B cell (primary cell): ENCODE measurements at regions not wholly inside any gene's neighbourhood (a gene's known extent, or its start where the extent isn't known, plus 50 kb on each side); places are given as distances from the start of the nearest gene placed in this dataset.

ENCODE experiments used
- ATAC-seq: fragments of 200-7000 bp; cut with Tn5 transposase; one replicate; pipeline ENCODE4 v1.10.0; 2021; ENCODE audit warnings: low read depth, mild to moderate bottlenecking, moderate number of reproducible peaks, moderate library complexity
- CTCF ChIA-PET: fragments of 350-600 bp; sonication (Branson Sonifier 250); formaldehyde crosslinking; loops from one replicate; lab custom pipeline; 2021; ENCODE audit warnings: antibody characterized with exemption, inconsistent platforms; lab: Charles Lee
- POLR2A ChIA-PET: fragments of 350-600 bp; sonication (Branson Sonifier 250); formaldehyde crosslinking; loops from one replicate; lab custom pipeline; 2021; ENCODE audit warnings: antibody characterized with exemption; lab: Charles Lee
- DNase-seq: peaks from one replicate; pipeline ENCODE4 v3.0.0; 2013
- H2AFZ ChIP-seq: 2 replicates; pipeline ENCODE4 v1.6.1; 2012; ENCODE audit warnings: mild to moderate bottlenecking, low read depth, low read length; ENCODE audit not compliant: insufficient read depth, poor library complexity, severe bottlenecking
- H3K27ac ChIP-seq, 2 donors: 1 replicate in 1 of 2; 2 replicates in 1 of 2; pipeline ENCODE4 v1.5.1; 2012 to 2013; ENCODE audit warnings: low read length in 2 of 2, mild to moderate bottlenecking in 2 of 2, moderate library complexity in 1 of 2
- H3K27me3 ChIP-seq, 4 experiments: fragments of 200-600 bp in 1 of 4; sonication (generic) in 1 of 4; replicated peaks in 1 of 4; 1 replicate in 2 of 4; 2 replicates in 2 of 4; pipeline versions ENCODE4 v1.6.1 to v1.7.0; 2013 to 2016; ENCODE audit warnings: low read length in 3 of 4, mild to moderate bottlenecking in 2 of 4, mixed read lengths in 1 of 4, moderate library complexity in 1 of 4; ENCODE audit not compliant: insufficient read depth in 4 of 4, control insufficient read depth in 3 of 4; ENCODE audit errors: control extremely low read depth in 1 of 4
- H3K36me3 ChIP-seq, 2 experiments: replicated peaks in 1 of 2; 1 replicate in 1 of 2; 2 replicates in 1 of 2; pipeline versions ENCODE4 v1.6.1 to v1.7.1; 2013; ENCODE audit warnings: low read length in 1 of 2; ENCODE audit not compliant: insufficient read depth in 2 of 2, control insufficient read depth in 1 of 2; ENCODE audit errors: control extremely low read depth in 1 of 2, extremely low read depth in 1 of 2
- H3K4me1 ChIP-seq, 2 donors: fragments of 200-600 bp in 1 of 2; sonication (generic) in 1 of 2; 1 replicate in 1 of 2; 2 replicates in 1 of 2; pipeline versions ENCODE4 v1.5.1 to v1.6.1; 2013 to 2017; ENCODE audit warnings: low read length in 2 of 2; ENCODE audit not compliant: control insufficient read depth in 2 of 2, insufficient read depth in 2 of 2
- H3K4me2 ChIP-seq: replicated peaks from 2 replicates; pipeline ENCODE3; 2012; ENCODE audit warnings: mild to moderate bottlenecking, low read depth, low read length; ENCODE audit not compliant: poor library complexity, severe bottlenecking
- H3K4me3 ChIP-seq, 5 experiments: fragments of 200-600 bp in 1 of 5; sonication (generic) in 1 of 5; 1 replicate in 3 of 5; 2 replicates in 2 of 5; pipeline versions ENCODE4 v1.5.1 to v1.7.0; 2011 to 2016; ENCODE audit warnings: low read length in 4 of 5, mild to moderate bottlenecking in 4 of 5, low read depth in 2 of 5, control low read depth in 1 of 5, moderate library complexity in 1 of 5; ENCODE audit not compliant: insufficient read depth in 1 of 5; ENCODE audit errors: control extremely low read depth in 1 of 5, extremely low read depth in 1 of 5
- H3K79me2 ChIP-seq: fragments of 200-600 bp; sonication (generic); one replicate; pipeline ENCODE4 v1.6.0; 2016; ENCODE audit warnings: low read length; ENCODE audit not compliant: control insufficient read depth, insufficient read depth
- H3K9ac ChIP-seq: fragments of 200-600 bp; sonication (generic); 2 replicates; pipeline ENCODE4 v1.6.1; 2017; ENCODE audit warnings: mild to moderate bottlenecking, low read length, moderate library complexity
- H3K9me3 ChIP-seq, 3 donors: one replicate each; pipeline versions ENCODE4 v1.6.1 to v1.7.1; 2013; ENCODE audit warnings: low read length in 2 of 3; ENCODE audit not compliant: control insufficient read depth in 2 of 3, insufficient read depth in 1 of 3; ENCODE audit errors: control extremely low read depth in 1 of 3
- H4K20me1 ChIP-seq: 2 replicates; pipeline ENCODE4 v1.6.0; 2012; ENCODE audit warnings: mild to moderate bottlenecking, low read length; ENCODE audit not compliant: insufficient read depth, control insufficient read depth, poor library complexity, severe bottlenecking
- H3K27ac Mint-ChIP-seq: one replicate; pipeline ENCODE4 v1.8.0; 2021; ENCODE audit warnings: mixed read lengths
- H3K27me3 Mint-ChIP-seq: one replicate; pipeline ENCODE4 v1.8.0; 2021; ENCODE audit warnings: mixed read lengths
- H3K4me1 Mint-ChIP-seq: one replicate; pipeline ENCODE4 v1.8.0; 2021; ENCODE audit warnings: mixed read lengths
- H3K4me3 Mint-ChIP-seq: one replicate; pipeline ENCODE4 v1.8.0; 2021; ENCODE audit warnings: mixed read lengths
- H3K9me3 Mint-ChIP-seq: one replicate; pipeline ENCODE4 v1.8.0; 2022; ENCODE audit warnings: mixed read lengths; ENCODE audit not compliant: insufficient read depth
- CTCF ChIP-seq: fragments of 200-600 bp; IDR thresholded peaks from one replicate; pipeline ENCODE4 v1.8.0; 2022; ENCODE audit warnings: antibody characterized with exemption, mild to moderate bottlenecking
- EZH2 ChIP-seq: IDR thresholded peaks from 2 replicates; pipeline ENCODE4 v1.6.1; 2012; ENCODE audit warnings: borderline replicate concordance, low read depth, mild to moderate bottlenecking, moderate library complexity, low read length; ENCODE audit not compliant: insufficient read depth, poor library complexity, severe bottlenecking
- WGBS: methylation state at CpG from one replicate; pipeline ENCODE4 v1.1.5; 2013; ENCODE audit warnings: missing lambda C conversion rate; ENCODE audit not compliant: insufficient coverage; 5-methylcytosine and 5-hydroxymethylcytosine counted together
- intact Hi-C: fragments of 100-400 bp; cut with micrococcal nuclease; formaldehyde crosslinking; loops from one replicate; pipeline ENCODE4 v1.10.0; 2022

DNA sequence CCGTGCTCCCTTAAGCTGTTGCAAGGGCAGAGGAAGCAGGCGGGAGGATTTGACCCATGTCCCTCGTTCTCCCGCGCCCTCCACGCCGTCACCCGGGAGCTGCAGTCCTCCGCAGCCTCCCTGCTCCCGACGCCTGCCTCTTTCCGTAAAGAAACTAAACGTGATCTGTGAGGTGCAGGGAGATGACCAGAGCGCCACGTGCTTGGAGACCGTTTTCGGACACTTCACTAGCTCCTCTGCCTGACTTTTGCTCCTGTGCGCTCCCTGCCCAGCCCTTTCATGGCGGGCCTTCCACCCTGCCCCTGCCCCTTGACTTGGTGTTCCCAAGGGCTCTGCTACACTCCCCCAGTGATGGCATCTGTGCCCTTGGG is 171.2 kb downstream of the LSM5 start:
- H3K4me1 ChIP-seq, result no peaks in the 10 kb centered on the region
- no peak overlapping the region for H3K4me3 Mint-ChIP-seq
- no peaks in the 10 kb centered on the region for H3K9me3 Mint-ChIP-seq
- H2AFZ ChIP-seq, result no peak overlapping the region
- H3K27ac Mint-ChIP-seq, result no peak overlapping the region
- no peaks in the 10 kb centered on the region for H3K79me2 ChIP-seq
- no peaks in the 10 kb centered on the region for H3K9me3 ChIP-seq
- H3K4me2 ChIP-seq, result no peak overlapping the region
- WGBS, result 52% methylated on average over 19 of the region's 19 CpGs
- no peaks in the 10 kb centered on the region for H4K20me1 ChIP-seq
- H3K27ac ChIP-seq, result no peak overlapping the region
- POLR2A ChIA-PET, result no interaction called here
- H3K4me1 Mint-ChIP-seq, result no peaks in the 10 kb centered on the region
- no peak overlapping the region for H3K9ac ChIP-seq
- H3K27me3 Mint-ChIP-seq, result peaks cover 30% of the 10 kb centered on the region
- peaks cover 0 to 12% (median 3%) of the 10 kb centered on the region in 4 experiments for H3K27me3 ChIP-seq
- DNase-seq (no peak), ATAC-seq (no peak)
- TF ChIP-seq EZH2 (no peak), CTCF (no peak)
- intact Hi-C loops, result no loop called here
- no peak overlapping the region for H3K4me3 ChIP-seq
- CTCF ChIA-PET, result no interaction called here
- H3K36me3 ChIP-seq, result no peaks in the 10 kb centered on the region

DNA sequence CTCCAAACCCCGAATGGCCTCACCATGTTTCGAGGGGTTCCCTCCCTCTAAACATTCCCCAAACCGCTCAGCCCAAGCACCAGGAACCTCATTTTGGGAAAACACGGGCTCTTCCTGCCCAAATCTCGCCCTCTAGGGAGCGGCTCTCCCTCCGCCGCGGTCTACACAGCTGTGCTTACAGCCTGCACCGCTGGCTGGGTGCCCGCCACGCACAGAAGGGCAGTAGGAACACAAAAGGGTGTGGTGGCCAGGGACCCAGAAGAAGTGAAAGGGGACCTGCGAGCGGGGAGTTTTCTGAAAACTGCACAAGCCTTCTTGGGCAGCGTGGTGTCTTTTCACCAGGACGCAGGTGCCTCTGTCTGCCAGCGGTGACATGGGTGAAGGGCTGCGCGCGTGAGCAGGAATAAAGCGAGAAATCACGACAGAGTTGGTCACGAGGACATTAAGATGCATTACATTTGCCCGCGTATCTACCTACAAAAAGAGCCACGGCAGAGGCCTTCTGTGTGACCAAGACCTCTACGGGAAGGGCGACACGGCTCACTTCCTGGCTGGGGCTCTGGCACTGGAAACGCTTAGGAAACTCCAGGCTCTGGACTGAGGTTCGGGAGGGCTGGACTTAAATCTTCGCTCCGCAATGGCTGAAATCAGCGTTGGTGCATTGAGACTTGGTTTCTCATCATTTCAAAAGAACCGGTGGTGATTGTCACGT is 171.7 kb downstream of the LSM5 start:
- H3K27me3 Mint-ChIP-seq, result peaks cover 30% of the 10 kb centered on the region
- CTCF ChIA-PET, result no interaction called here
- Histone ChIP-seq H4K20me1 (no peaks in the 10 kb centered on the region), H3K4me1 (no peaks in the 10 kb centered on the region), H3K4me3 (no peak overlapping the region), H3K79me2 (no peaks in the 10 kb centered on the region), H3K9me3 (no peaks in the 10 kb centered on the region), H3K36me3 (no peaks in the 10 kb centered on the region), H3K9ac (no peak overlapping the region), H3K4me2 (no peak overlapping the region), H3K27ac (no peak overlapping the region), H3K27me3 (peaks cover 0 to 12% (median 3%) of the 10 kb centered on the region in 4 experiments), H2AFZ (no peak overlapping the region)
- H3K4me3 Mint-ChIP-seq, result no peak overlapping the region
- no peaks in the 10 kb centered on the region for H3K9me3 Mint-ChIP-seq
- no peaks in the 10 kb centered on the region for H3K4me1 Mint-ChIP-seq
- ATAC-seq, result no peak
- POLR2A ChIA-PET, result no interaction called here
- 26% methylated on average over 36 of the region's 36 CpGs for WGBS
- TF ChIP-seq EZH2 (no peak), CTCF (no peak)
- DNase-seq, result no peak
- no peak overlapping the region for H3K27ac Mint-ChIP-seq
- intact Hi-C loops, result no loop called here
